ENCODE measurements at regions not wholly inside any gene's neighbourhood (a gene's known extent, or its start where the extent isn't known, plus 50 kb on each side); places are given as distances from the start of the nearest gene placed in this dataset.

- no peak for TF ChIP-seq POLR2A (IDR thresholded peaks at IDR 0.05; ENCODE audit: extremely low read depth, insufficient read length)
- TF ChIP-seq MAX (IDR thresholded peaks at IDR 0.05; ENCODE audit: low read depth, low read length): no peak
- no peak for TF ChIP-seq MYC (IDR thresholded peaks at IDR 0.05; ENCODE audit: low read depth, low read length)
- no peak for TF ChIP-seq CTCF (IDR thresholded peaks at IDR 0.05; ENCODE audit: low read depth, low read length)
- H3K4me3 ChIP-seq (ENCODE audit: low read depth, low read length): no peak overlapping the region
- DNase-seq (ENCODE audit: low read depth): no peak
Measured at GRCh38 chr2:118711603-118712002, 135.8 kb downstream of the EN1 start.

GRCh38 chr2:118710481-118710880 lies 137.0 kb downstream of the EN1 start:
- H3K4me3 ChIP-seq (ENCODE audit: low read depth, low read length): no peak overlapping the region
- no peak for DNase-seq (ENCODE audit: low read depth)
- TF ChIP-seq CTCF (IDR thresholded peaks at IDR 0.05; ENCODE audit: low read depth, low read length) (no peak), POLR2A (IDR thresholded peaks at IDR 0.05; ENCODE audit: extremely low read depth, insufficient read length) (no peak), MYC (IDR thresholded peaks at IDR 0.05; ENCODE audit: low read depth, low read length) (no peak), MAX (IDR thresholded peaks at IDR 0.05; ENCODE audit: low read depth, low read length) (no peak)

GRCh38 chr2:118709786-118710185 lies 137.7 kb downstream of the EN1 start:
- no peak for DNase-seq (ENCODE audit: low read depth)
- TF ChIP-seq MAX (IDR thresholded peaks at IDR 0.05; ENCODE audit: low read depth, low read length) (no peak), CTCF (IDR thresholded peaks at IDR 0.05; ENCODE audit: low read depth, low read length) (no peak), POLR2A (IDR thresholded peaks at IDR 0.05; ENCODE audit: extremely low read depth, insufficient read length) (no peak), MYC (IDR thresholded peaks at IDR 0.05; ENCODE audit: low read depth, low read length) (no peak)
- no peak overlapping the region for H3K4me3 ChIP-seq (ENCODE audit: low read depth, low read length)

DNA sequence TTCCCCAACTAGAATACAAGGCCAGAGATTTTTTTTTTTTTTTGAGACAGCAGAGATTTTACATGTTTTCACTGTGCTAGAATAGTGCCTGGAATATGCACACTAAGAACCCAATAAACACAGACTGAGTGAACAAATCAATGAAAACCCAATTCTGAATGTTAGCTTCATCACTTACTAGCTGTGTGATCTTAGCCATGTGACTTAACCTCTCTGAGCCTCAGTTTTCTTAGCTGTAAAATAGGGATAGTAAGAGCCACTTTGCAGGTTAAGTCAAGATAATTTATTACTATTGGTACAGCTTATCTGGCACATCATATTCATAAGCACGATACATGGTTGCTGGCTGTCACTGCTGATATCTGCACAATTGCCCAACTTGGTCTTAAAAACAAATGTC lies 140.6 kb downstream of the EN1 start:
- TF ChIP-seq CTCF (IDR thresholded peaks at IDR 0.05; ENCODE audit: low read depth, low read length) (no peak), MYC (IDR thresholded peaks at IDR 0.05; ENCODE audit: low read depth, low read length) (no peak), POLR2A (IDR thresholded peaks at IDR 0.05; ENCODE audit: extremely low read depth, insufficient read length) (no peak), MAX (IDR thresholded peaks at IDR 0.05; ENCODE audit: low read depth, low read length) (no peak)

GRCh38 chr2:118706371-118706770 lies 141.1 kb downstream of the EN1 start:
- no peak for DNase-seq (ENCODE audit: low read depth)
- no peak overlapping the region for H3K4me3 ChIP-seq (ENCODE audit: low read depth, low read length)
- TF ChIP-seq MAX (IDR thresholded peaks at IDR 0.05; ENCODE audit: low read depth, low read length): no peak
- no peak for TF ChIP-seq MYC (IDR thresholded peaks at IDR 0.05; ENCODE audit: low read depth, low read length)
- no peak for TF ChIP-seq POLR2A (IDR thresholded peaks at IDR 0.05; ENCODE audit: extremely low read depth, insufficient read length)
- TF ChIP-seq CTCF (IDR thresholded peaks at IDR 0.05; ENCODE audit: low read depth, low read length): no peak

More for the DNA sequence above, 140.6 kb downstream of the EN1 start:
- H3K4me3 ChIP-seq (ENCODE audit: low read depth, low read length): no peak overlapping the region
- no peak for DNase-seq (ENCODE audit: low read depth)

- H3K4me3 ChIP-seq (ENCODE audit: low read depth, low read length): no peak overlapping the region
- no peak for TF ChIP-seq MAX (IDR thresholded peaks at IDR 0.05; ENCODE audit: low read depth, low read length)
- no peak for TF ChIP-seq CTCF (IDR thresholded peaks at IDR 0.05; ENCODE audit: low read depth, low read length)
- TF ChIP-seq POLR2A (IDR thresholded peaks at IDR 0.05; ENCODE audit: extremely low read depth, insufficient read length): no peak
- TF ChIP-seq MYC (IDR thresholded peaks at IDR 0.05; ENCODE audit: low read depth, low read length): no peak
- DNase-seq (ENCODE audit: low read depth): no peak
Measured at GRCh38 chr2:118705032-118705431, 142.4 kb downstream of the EN1 start.
